ENCODE measurements at regions not wholly inside any gene's neighbourhood (a gene's known extent, or its start where the extent isn't known, plus 50 kb on each side); places are given as distances from the start of the nearest gene placed in this dataset.

- H3K4me1 Mint-ChIP-seq, result peaks cover 9% of the 10 kb centered on the region
- Histone ChIP-seq H3K9ac (ENCODE audit: extremely low read depth, low read length, poor library complexity, severe bottlenecking) (no peak overlapping the region), H3K27ac (ENCODE audit: low read depth, low read length) (no peak overlapping the region), H3K27me3 (ENCODE audit: control insufficient read depth, insufficient read depth, low read length, poor library complexity, severe bottlenecking) (no peaks in the 10 kb centered on the region), H3K36me3 (ENCODE audit: control insufficient read depth, insufficient read depth, low read length) (no peaks in the 10 kb centered on the region), H3K9me3 (ENCODE audit: control insufficient read depth, low read length) (no peaks in the 10 kb centered on the region), H3K4me3 (ENCODE audit: low read length) (no peak overlapping the region), H3K4me1 (ENCODE audit: control insufficient read depth, insufficient read depth, low read length) (no peaks in the 10 kb centered on the region)
- H3K36me3 Mint-ChIP-seq (ENCODE audit: low read depth), result no peaks in the 10 kb centered on the region
- no peak overlapping the region for H3K27ac Mint-ChIP-seq
- no peaks in the 10 kb centered on the region for H3K9me3 Mint-ChIP-seq
- no peak for DNase-seq
- H3K4me3 Mint-ChIP-seq, result no peak overlapping the region
- H3K27me3 Mint-ChIP-seq (ENCODE audit: insufficient read depth), result no peaks in the 10 kb centered on the region
- TF ChIP-seq, protein P1, sequence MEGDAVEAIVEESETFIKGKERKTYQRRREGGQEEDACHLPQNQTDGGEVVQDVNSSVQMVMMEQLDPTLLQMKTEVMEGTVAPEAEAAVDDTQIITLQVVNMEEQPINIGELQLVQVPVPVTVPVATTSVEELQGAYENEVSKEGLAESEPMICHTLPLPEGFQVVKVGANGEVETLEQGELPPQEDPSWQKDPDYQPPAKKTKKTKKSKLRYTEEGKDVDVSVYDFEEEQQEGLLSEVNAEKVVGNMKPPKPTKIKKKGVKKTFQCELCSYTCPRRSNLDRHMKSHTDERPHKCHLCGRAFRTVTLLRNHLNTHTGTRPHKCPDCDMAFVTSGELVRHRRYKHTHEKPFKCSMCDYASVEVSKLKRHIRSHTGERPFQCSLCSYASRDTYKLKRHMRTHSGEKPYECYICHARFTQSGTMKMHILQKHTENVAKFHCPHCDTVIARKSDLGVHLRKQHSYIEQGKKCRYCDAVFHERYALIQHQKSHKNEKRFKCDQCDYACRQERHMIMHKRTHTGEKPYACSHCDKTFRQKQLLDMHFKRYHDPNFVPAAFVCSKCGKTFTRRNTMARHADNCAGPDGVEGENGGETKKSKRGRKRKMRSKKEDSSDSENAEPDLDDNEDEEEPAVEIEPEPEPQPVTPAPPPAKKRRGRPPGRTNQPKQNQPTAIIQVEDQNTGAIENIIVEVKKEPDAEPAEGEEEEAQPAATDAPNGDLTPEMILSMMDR (conservative IDR thresholded peaks at IDR 0.05), result no peak
- 94 to 100% methylated on average over 4 to 5 of the region's 6 CpGs for WGBS, 2 experiments (ENCODE audit: insufficient coverage in 1 of 2, insufficient read length in 1 of 2)
Measured at GRCh38 chr20:34175879-34176278, 63.8 kb upstream of the EIF2S2 start.

DNA sequence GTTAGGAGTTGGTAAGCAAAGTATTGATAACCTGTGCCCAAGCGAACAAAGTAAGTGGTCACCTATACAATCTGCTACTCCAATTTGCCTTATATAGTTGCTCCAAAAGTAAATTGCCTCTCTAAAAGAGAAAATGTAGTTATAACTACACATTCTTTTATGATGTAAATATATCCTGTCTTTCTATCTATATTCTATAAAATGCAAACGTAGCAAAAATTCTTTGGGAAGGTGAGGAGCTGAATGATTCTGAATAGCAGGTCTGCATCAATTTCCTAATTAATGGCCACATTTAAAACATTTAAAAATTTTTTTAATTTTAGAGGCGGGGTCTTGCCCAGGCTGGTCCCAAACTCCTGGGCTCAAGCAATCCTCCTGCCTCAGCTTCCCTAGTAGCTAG, 64.2 kb upstream of the ASIP start:
- no peaks in the 10 kb centered on the region for H3K36me3 ChIP-seq (ENCODE audit: control insufficient read depth, insufficient read depth, low read length)
- H3K27me3 Mint-ChIP-seq (ENCODE audit: insufficient read depth), result no peaks in the 10 kb centered on the region
- TF ChIP-seq, protein P1 (conservative IDR thresholded peaks at IDR 0.05), result no peak
- H3K27me3 ChIP-seq (ENCODE audit: control insufficient read depth, insufficient read depth, low read length, poor library complexity, severe bottlenecking), result no peaks in the 10 kb centered on the region
- H3K9me3 Mint-ChIP-seq, result no peaks in the 10 kb centered on the region
- no peak overlapping the region for H3K4me3 Mint-ChIP-seq
- H3K9ac ChIP-seq (ENCODE audit: extremely low read depth, low read length, poor library complexity, severe bottlenecking), result no peak overlapping the region
- H3K4me1 Mint-ChIP-seq, result peaks cover 14% of the 10 kb centered on the region
- no peaks in the 10 kb centered on the region for H3K4me1 ChIP-seq (ENCODE audit: control insufficient read depth, insufficient read depth, low read length)
- no peak overlapping the region for H3K4me3 ChIP-seq (ENCODE audit: low read length)
- DNase-seq, result no peak
- 92% methylated on average over 2 of the region's 3 CpGs; no CpG with 5 or more reads in 1 of the 2 experiments for WGBS, 2 experiments (ENCODE audit: insufficient coverage in 1 of 2, insufficient read length in 1 of 2)
- H3K9me3 ChIP-seq (ENCODE audit: control insufficient read depth, low read length), result no peaks in the 10 kb centered on the region
- no peaks in the 10 kb centered on the region for H3K36me3 Mint-ChIP-seq (ENCODE audit: low read depth)
- no peak overlapping the region for H3K27ac Mint-ChIP-seq
- H3K27ac ChIP-seq (ENCODE audit: low read depth, low read length), result no peak overlapping the region

DNA sequence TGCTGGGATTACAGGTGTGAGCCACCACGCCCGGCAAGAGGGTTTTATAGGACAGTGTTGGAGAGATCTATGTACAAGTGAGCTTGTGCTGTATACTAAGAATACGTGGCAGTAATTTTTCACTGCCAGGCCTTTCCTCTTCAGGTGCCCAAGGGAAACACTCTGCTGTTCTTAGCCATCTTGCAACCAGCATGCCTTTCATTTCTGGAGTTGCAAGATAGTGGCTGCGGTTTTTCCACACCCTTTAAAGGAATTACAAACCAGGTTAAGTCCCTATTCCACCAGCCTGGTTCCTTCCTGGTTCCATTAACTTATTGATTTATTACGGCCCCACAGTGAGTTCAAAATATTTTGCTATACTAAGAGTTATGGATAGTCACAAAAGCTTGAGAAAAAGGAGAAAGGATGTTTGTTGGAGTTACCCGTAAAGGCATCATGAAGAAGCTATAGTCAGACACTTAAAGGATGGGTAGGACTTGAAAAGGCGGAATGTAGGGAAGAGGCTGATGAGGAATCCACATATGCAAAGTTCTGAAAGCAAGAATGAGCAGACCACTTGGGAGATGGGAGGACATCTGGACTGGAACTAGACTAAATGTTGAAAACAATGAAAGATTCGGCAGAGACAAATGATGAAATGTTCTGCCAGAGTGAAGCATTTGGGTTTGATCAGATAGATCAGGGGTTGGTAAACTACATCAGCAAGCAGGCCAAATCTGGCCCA, 61.4 kb upstream of the ASIP start:
- Histone ChIP-seq H3K27me3 (ENCODE audit: control insufficient read depth, insufficient read depth, low read length, poor library complexity, severe bottlenecking) (no peaks in the 10 kb centered on the region), H3K36me3 (ENCODE audit: control insufficient read depth, insufficient read depth, low read length) (no peaks in the 10 kb centered on the region), H3K9me3 (ENCODE audit: control insufficient read depth, low read length) (no peaks in the 10 kb centered on the region), H3K4me1 (ENCODE audit: control insufficient read depth, insufficient read depth, low read length) (no peaks in the 10 kb centered on the region), H3K9ac (ENCODE audit: extremely low read depth, low read length, poor library complexity, severe bottlenecking) (no peak overlapping the region), H3K27ac (ENCODE audit: low read depth, low read length) (no peak overlapping the region), H3K4me3 (ENCODE audit: low read length) (no peak overlapping the region)
- Mint-ChIP-seq H3K4me1 (peaks cover 19% of the 10 kb centered on the region), H3K9me3 (no peaks in the 10 kb centered on the region), H3K36me3 (ENCODE audit: low read depth) (no peaks in the 10 kb centered on the region), H3K27ac (no peak overlapping the region), H3K4me3 (no peak overlapping the region), H3K27me3 (ENCODE audit: insufficient read depth) (no peaks in the 10 kb centered on the region)
- 94 to 99% methylated on average over 7 to 8 of the region's 8 CpGs for WGBS, 2 experiments (ENCODE audit: insufficient coverage in 1 of 2, insufficient read length in 1 of 2)
- TF ChIP-seq, protein P1 (conservative IDR thresholded peaks at IDR 0.05), result no peak
- DNase-seq, result no peak
